ENCODE measurements at regions not wholly inside any gene's neighbourhood (a gene's known extent, or its start where the extent isn't known, plus 50 kb on each side); places are given as distances from the start of the nearest gene placed in this dataset.

DNA sequence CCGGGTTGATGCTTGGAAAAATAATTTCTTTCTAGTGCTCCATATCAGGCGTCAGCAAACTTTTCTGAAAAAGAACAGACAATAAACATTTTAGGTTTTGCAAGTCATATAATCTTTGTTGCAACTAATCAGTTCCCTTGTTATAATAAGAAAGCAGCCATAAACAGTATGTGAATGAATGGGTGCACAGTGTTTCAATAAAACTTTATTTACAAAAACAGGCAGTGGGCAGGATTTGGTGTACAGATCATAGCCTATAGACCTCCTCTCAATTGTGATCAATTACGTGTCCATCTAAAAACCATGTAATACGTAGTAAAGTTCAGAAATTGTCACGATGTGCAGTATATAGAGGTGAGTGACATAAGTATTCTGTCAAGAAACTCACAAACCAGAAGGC, 143.4 kb downstream of the AREG start:
- intact Hi-C loops (cut with micrococcal nuclease; ENCODE audit: unreplicated experiment) = no loop called here
- no peaks in the 10 kb centered on the region for H3K79me2 ChIP-seq (ENCODE audit: insufficient read depth, low read length)
- no TSS peak for BruUV-seq (replicated peaks)
- H3K36me3 ChIP-seq (replicated peaks in 1 of 2; ENCODE audit: control insufficient read depth in 1 of 2, insufficient read depth in 2 of 2, low read length in 2 of 2) = no peaks in the 10 kb centered on the region
- 70% methylated on average over 5 of the region's 5 CpGs for WGBS (ENCODE audit: low lambda C conversion rate)
- ATAC-seq (no peak), FAIRE-seq (no peak), DNase-seq (ENCODE audit: low spot score) (no peak)
- TF ChIP-seq HOMEZ (CRISPR knock-in tag; IDR thresholded peaks at IDR 0.05; ENCODE audit: low read depth) (no peak), ZSCAN9 (CRISPR knock-in tag; IDR thresholded peaks at IDR 0.05; ENCODE audit: borderline replicate concordance) (no peak), CBX2 (IDR thresholded peaks at IDR 0.05; ENCODE audit: low read depth, low read length) (no peak), CBX2 (CRISPR knock-in tag; IDR thresholded peaks at IDR 0.05; ENCODE audit: low read depth) (no peak), CREB3 (CRISPR knock-in tag; IDR thresholded peaks at IDR 0.05) (no peak), CHCHD3 (CRISPR knock-in tag; IDR thresholded peaks at IDR 0.05) (no peak), BHLHE40 (IDR thresholded peaks at IDR 0.05; ENCODE audit: low read length) (no peak), ZFP82 (CRISPR knock-in tag; IDR thresholded peaks at IDR 0.05; ENCODE audit: borderline replicate concordance) (no peak), MAZ (IDR thresholded peaks at IDR 0.05; ENCODE audit: borderline replicate concordance, low read depth, low read length) (no peak), MAZ (CRISPR knock-in tag; IDR thresholded peaks at IDR 0.05; ENCODE audit: low read depth) (no peak), GTF3A (CRISPR knock-in tag; conservative IDR thresholded peaks at IDR 0.05) (no peak), THAP9 (CRISPR knock-in tag; IDR thresholded peaks at IDR 0.05; ENCODE audit: borderline replicate concordance) (no peak), FOXM1 (CRISPR knock-in tag; IDR thresholded peaks at IDR 0.05) (no peak)
- TF ChIP-seq, protein P1, sequence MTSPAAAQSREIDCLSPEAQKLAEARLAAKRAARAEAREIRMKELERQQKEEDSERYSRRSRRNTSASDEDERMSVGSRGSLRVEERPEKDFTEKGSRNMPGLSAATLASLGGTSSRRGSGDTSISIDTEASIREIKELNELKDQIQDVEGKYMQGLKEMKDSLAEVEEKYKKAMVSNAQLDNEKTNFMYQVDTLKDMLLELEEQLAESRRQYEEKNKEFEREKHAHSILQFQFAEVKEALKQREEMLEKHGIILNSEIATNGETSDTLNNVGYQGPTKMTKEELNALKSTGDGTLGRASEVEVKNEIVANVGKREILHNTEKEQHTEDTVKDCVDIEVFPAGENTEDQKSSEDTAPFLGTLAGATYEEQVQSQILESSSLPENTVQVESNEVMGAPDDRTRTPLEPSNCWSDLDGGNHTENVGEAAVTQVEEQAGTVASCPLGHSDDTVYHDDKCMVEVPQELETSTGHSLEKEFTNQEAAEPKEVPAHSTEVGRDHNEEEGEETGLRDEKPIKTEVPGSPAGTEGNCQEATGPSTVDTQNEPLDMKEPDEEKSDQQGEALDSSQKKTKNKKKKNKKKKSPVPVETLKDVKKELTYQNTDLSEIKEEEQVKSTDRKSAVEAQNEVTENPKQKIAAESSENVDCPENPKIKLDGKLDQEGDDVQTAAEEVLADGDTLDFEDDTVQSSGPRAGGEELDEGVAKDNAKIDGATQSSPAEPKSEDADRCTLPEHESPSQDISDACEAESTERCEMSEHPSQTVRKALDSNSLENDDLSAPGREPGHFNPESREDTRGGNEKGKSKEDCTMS (CRISPR knock-in tag; conservative IDR thresholded peaks at IDR 0.05) = no peak
- TF ChIP-seq, protein P2, sequence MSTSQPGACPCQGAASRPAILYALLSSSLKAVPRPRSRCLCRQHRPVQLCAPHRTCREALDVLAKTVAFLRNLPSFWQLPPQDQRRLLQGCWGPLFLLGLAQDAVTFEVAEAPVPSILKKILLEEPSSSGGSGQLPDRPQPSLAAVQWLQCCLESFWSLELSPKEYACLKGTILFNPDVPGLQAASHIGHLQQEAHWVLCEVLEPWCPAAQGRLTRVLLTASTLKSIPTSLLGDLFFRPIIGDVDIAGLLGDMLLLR (CRISPR knock-in tag; IDR thresholded peaks at IDR 0.05) = no peak
- POLR2A ChIA-PET = no interaction called here
- H3K27ac ChIP-seq (ENCODE audit: extremely low read length, insufficient read depth, low read length) = no peak overlapping the region
- CTCF ChIA-PET (ENCODE audit: low intra/inter-chr PET ratio, low total read pairs) = no interaction called here
- no peak overlapping the region for H2AFZ ChIP-seq (ENCODE audit: low read length)
- H3K9ac ChIP-seq (ENCODE audit: insufficient read depth, low read depth, low read length) = no peak overlapping the region
- no peaks in the 10 kb centered on the region for H4K20me1 ChIP-seq (ENCODE audit: insufficient read depth, low read length)
- H3K4me1 ChIP-seq (ENCODE audit: insufficient read depth, low read length) = peaks cover 13% of the 10 kb centered on the region
- in situ Hi-C loops (cut with HindIII; ENCODE audit: extremely low pct_ligation_motif_present, low pct_unique_long_range_greater_than_20kb) = no loop called here
- no peaks in the 10 kb centered on the region for H3K9me3 ChIP-seq (ENCODE audit: low read length)
- no peak overlapping the region for H3K4me2 ChIP-seq (ENCODE audit: low read depth, low read length)
- no peak overlapping the region for H3K4me3 ChIP-seq (replicated peaks in 1 of 3; ENCODE audit: insufficient read depth in 1 of 3, low read depth in 2 of 3, low read length in 3 of 3)
- H3K27me3 ChIP-seq (ENCODE audit: control insufficient read depth in 1 of 2, insufficient read depth in 2 of 2, low read length in 2 of 2) = no peaks in the 10 kb centered on the region
